Activated CD8-positive, alpha-beta T cell treated with anti-CD3 and anti-CD28 coated beads for 36 hours (primary cell): ENCODE measurements at regions not wholly inside any gene's neighbourhood (a gene's known extent, or its start where the extent isn't known, plus 50 kb on each side); places are given as distances from the start of the nearest gene placed in this dataset.

Experiments used
- ATAC-seq: fragments of 200-7000 bp; cut with Tn5 transposase; one replicate; pipeline ENCODE4 v1.10.0; 2021; ENCODE audit warnings: mild to moderate bottlenecking, moderate library complexity
- CTCF ChIA-PET: fragments of 350-600 bp; sonication (Branson Sonifier 250); formaldehyde crosslinking; loops from one replicate; lab custom pipeline; 2021; ENCODE audit warnings: antibody characterized with exemption; lab: Charles Lee
- POLR2A ChIA-PET: fragments of 350-600 bp; sonication (Branson Sonifier 250); formaldehyde crosslinking; loops from one replicate; lab custom pipeline; 2021; ENCODE audit warnings: antibody characterized with exemption; lab: Charles Lee
- DNase-seq: peaks from one replicate; pipeline ENCODE4 v3.0.0-alpha.2; 2020
- H3K27ac Mint-ChIP-seq: one replicate; pipeline ENCODE4 v1.8.0; 2021; ENCODE audit warnings: mild to moderate bottlenecking, mixed read lengths
- H3K27me3 Mint-ChIP-seq: one replicate; pipeline ENCODE4 v1.8.0; 2021; ENCODE audit warnings: mixed read lengths
- H3K36me3 Mint-ChIP-seq: one replicate; pipeline ENCODE4 v1.8.0; 2021; ENCODE audit warnings: low read depth, mixed read lengths
- H3K4me1 Mint-ChIP-seq: one replicate; pipeline ENCODE4 v1.8.0; 2021; ENCODE audit warnings: low read depth, mixed read lengths
- H3K4me3 Mint-ChIP-seq: one replicate; pipeline ENCODE4 v1.8.0; 2021; ENCODE audit warnings: mild to moderate bottlenecking, moderate library complexity, mixed read lengths
- H3K9me3 Mint-ChIP-seq: one replicate; pipeline ENCODE4 v1.8.0; 2021; ENCODE audit warnings: mixed read lengths
- CTCF ChIP-seq: fragments of 200-600 bp; IDR thresholded peaks from one replicate; pipeline ENCODE4 v1.8.0; 2022; ENCODE audit warnings: antibody characterized with exemption, mild to moderate bottlenecking
- intact Hi-C: fragments of 100-400 bp; cut with micrococcal nuclease; formaldehyde crosslinking; loops from one replicate; pipeline ENCODE4 v1.10.0; 2022

DNA sequence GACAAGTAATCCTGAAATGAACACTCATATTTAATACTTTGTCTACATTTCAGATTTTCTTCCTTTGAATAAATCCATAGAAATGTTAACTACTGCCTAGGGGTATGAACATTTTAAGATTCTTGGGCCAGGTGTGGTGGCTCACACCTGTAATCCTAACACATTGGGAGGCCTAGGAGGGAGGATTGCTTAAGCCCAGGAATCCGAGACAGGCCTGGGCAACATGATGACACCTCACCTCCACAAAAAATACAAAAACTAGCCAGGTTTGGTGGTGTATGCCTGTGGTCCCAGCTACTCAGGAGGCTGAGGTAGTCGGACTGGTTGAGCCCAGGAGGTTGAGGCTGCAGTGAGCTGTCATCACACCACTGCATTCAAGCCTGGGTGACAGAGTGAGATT, 73.9 kb upstream of the PIAS1 start:
- POLR2A ChIA-PET, result no interaction called here
- Mint-ChIP-seq H3K4me3 (no peak overlapping the region), H3K36me3 (no peaks in the 10 kb centered on the region), H3K4me1 (no peaks in the 10 kb centered on the region), H3K9me3 (peaks cover 1% of the 10 kb centered on the region), H3K27me3 (no peaks in the 10 kb centered on the region), H3K27ac (no peak overlapping the region)
- DNase-seq (no peak), ATAC-seq (no peak)
- CTCF ChIA-PET, result no interaction called here
- intact Hi-C loops, result no loop called here
- TF ChIP-seq CTCF, result no peak

GRCh38 chr15:67980773-67981685, 73.1 kb upstream of the PIAS1 start:
- ATAC-seq, result no peak
- Mint-ChIP-seq H3K27ac (no peak overlapping the region), H3K4me3 (no peak overlapping the region), H3K4me1 (no peaks in the 10 kb centered on the region), H3K9me3 (peaks cover under 1% of the 10 kb centered on the region), H3K36me3 (no peaks in the 10 kb centered on the region), H3K27me3 (no peaks in the 10 kb centered on the region)
- no peak for TF ChIP-seq CTCF
- POLR2A ChIA-PET, result no interaction called here
- CTCF ChIA-PET, result interaction anchor here (0.7 kb wide), 1 partner anchor 174 kb away, joined by 3 read pairs; no protein-coding TSS in a partner anchor
- intact Hi-C loops, result no loop called here
- DNase-seq, result no peak

DNA sequence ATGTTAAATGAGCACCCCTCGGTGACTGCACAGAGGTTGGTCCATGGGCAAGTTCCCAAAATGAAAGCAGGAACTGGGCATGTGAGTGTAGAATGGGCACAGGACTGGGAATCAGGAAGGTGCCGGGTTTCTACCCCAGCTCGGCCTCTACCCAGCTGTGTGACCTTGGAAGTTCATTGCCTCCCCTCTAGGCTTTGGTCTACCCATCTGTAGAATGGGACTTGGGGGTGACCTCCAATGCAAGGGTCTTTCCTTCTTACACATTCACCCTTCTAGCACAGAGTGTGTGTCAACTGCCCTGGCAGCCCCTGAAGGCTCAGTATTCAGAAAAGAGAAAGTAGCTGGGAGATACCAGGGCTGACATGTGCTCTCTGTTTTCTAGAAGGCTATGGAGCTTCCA, 72.3 kb upstream of the PIAS1 start:
- no peaks in the 10 kb centered on the region for H3K4me1 Mint-ChIP-seq
- TF ChIP-seq CTCF, result no peak
- no peaks in the 10 kb centered on the region for H3K9me3 Mint-ChIP-seq
- ChIA-PET CTCF (interaction anchor here (0.7 kb wide), 1 partner anchor 173 kb away, joined by 3 read pairs; no protein-coding TSS in a partner anchor), POLR2A (no interaction called here)
- no peaks in the 10 kb centered on the region for H3K36me3 Mint-ChIP-seq
- H3K4me3 Mint-ChIP-seq, result no peak overlapping the region
- ATAC-seq (no peak), DNase-seq (no peak)
- no peak overlapping the region for H3K27ac Mint-ChIP-seq
- no peaks in the 10 kb centered on the region for H3K27me3 Mint-ChIP-seq
- intact Hi-C loops, result no loop called here

GRCh38 chr15:67991706-67992105, 62.4 kb upstream of the PIAS1 start:
- Mint-ChIP-seq H3K27ac (no peak overlapping the region), H3K27me3 (no peaks in the 10 kb centered on the region), H3K9me3 (no peaks in the 10 kb centered on the region), H3K4me1 (no peaks in the 10 kb centered on the region), H3K4me3 (no peak overlapping the region), H3K36me3 (no peaks in the 10 kb centered on the region)
- ChIA-PET POLR2A (no interaction called here), CTCF (interaction anchor here (1.3 kb wide), 1 partner anchor 9 kb away, joined by 3 read pairs; no protein-coding TSS in a partner anchor)
- ATAC-seq (no peak), DNase-seq (no peak)
- no peak for TF ChIP-seq CTCF
- intact Hi-C loops, result no loop called here

GRCh38 chr15:67992411-67992810, 61.7 kb upstream of the PIAS1 start:
- Mint-ChIP-seq H3K4me1 (no peaks in the 10 kb centered on the region), H3K27me3 (no peaks in the 10 kb centered on the region), H3K4me3 (no peak overlapping the region), H3K9me3 (no peaks in the 10 kb centered on the region), H3K36me3 (no peaks in the 10 kb centered on the region), H3K27ac (no peak overlapping the region)
- intact Hi-C loops, result no loop called here
- ChIA-PET CTCF (no interaction called here), POLR2A (no interaction called here)
- DNase-seq (no peak), ATAC-seq (no peak)
- TF ChIP-seq CTCF, result no peak
